ENCODE measurements at regions not wholly inside any gene's neighbourhood (a gene's known extent, or its start where the extent isn't known, plus 50 kb on each side); places are given as distances from the start of the nearest gene placed in this dataset.

- Histone ChIP-seq H3K36me3 (ENCODE audit: control insufficient read depth in 1 of 2, insufficient read depth in 2 of 2, low read length in 1 of 2) (no peaks in the 10 kb centered on the region), H3K27me3 (ENCODE audit: control insufficient read depth in 1 of 2, insufficient read depth in 2 of 2, low read length in 1 of 2) (no peaks in the 10 kb centered on the region), H3K9me3 (ENCODE audit: control insufficient read depth, low read length) (no peaks in the 10 kb centered on the region), H3K4me3 (ENCODE audit: low read length in 2 of 2) (no peak overlapping the region), H3K27ac (ENCODE audit: low read depth in 1 of 2, low read length in 2 of 2) (no peak overlapping the region), H3K4me1 (ENCODE audit: control insufficient read depth in 1 of 2, insufficient read depth in 2 of 2, low read length in 2 of 2) (no peaks in the 10 kb centered on the region)
- ATAC-seq (ENCODE audit: low FRiP score) (no peak), DNase-seq (no peak)
- 40 to 42% methylated on average over 2 of the region's 2 CpGs for WGBS, 2 donors
- intact Hi-C loops (cut with DNase I): no loop called here
Observed at GRCh38 chr4:28772788-28773187, 1912.1 kb downstream of the STIM2 start.

GRCh38 chr4:28774344-28774743 lies 1913.7 kb downstream of the STIM2 start:
- Histone ChIP-seq H3K9me3 (ENCODE audit: control insufficient read depth, low read length) (no peaks in the 10 kb centered on the region), H3K36me3 (ENCODE audit: control insufficient read depth in 1 of 2, insufficient read depth in 2 of 2, low read length in 1 of 2) (no peaks in the 10 kb centered on the region), H3K27ac (ENCODE audit: low read depth in 1 of 2, low read length in 2 of 2) (no peak overlapping the region), H3K27me3 (ENCODE audit: control insufficient read depth in 1 of 2, insufficient read depth in 2 of 2, low read length in 1 of 2) (no peaks in the 10 kb centered on the region), H3K4me3 (ENCODE audit: low read length in 2 of 2) (no peak overlapping the region), H3K4me1 (ENCODE audit: control insufficient read depth in 1 of 2, insufficient read depth in 2 of 2, low read length in 2 of 2) (no peaks in the 10 kb centered on the region)
- no peak for DNase-seq
- WGBS, 2 donors: 31 to 37% methylated on average over 2 of the region's 2 CpGs
- ATAC-seq (ENCODE audit: low FRiP score): no peak
- intact Hi-C loops (cut with DNase I): no loop called here

DNA sequence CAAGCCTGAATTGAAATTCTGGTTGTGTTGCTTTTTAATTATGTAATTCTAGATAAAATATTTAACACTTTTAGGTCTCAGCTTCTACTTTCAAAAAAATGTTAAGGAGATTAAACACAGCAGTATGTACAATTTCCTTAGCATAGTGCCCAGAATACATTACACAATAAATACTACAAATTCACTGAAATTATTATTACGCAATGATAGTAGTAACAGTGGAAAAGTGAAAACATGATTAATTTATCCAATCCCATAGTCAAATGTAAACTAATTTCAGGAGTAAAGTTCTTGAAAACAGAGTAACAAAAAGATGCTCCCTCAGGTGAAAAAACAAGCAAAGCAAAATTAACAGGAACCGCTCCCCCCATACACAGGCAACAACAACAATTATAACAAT lies 1915.4 kb downstream of the STIM2 start:
- H3K36me3 ChIP-seq (ENCODE audit: control insufficient read depth in 1 of 2, insufficient read depth in 2 of 2, low read length in 1 of 2): no peaks in the 10 kb centered on the region
- intact Hi-C loops (cut with DNase I): no loop called here
- H3K4me3 ChIP-seq (ENCODE audit: low read length in 2 of 2): no peak overlapping the region
- no peak for ATAC-seq (ENCODE audit: low FRiP score)
- DNase-seq: no peak
- no peaks in the 10 kb centered on the region for H3K4me1 ChIP-seq (ENCODE audit: control insufficient read depth in 1 of 2, insufficient read depth in 2 of 2, low read length in 2 of 2)
- 91 to 95% methylated on average over 2 of the region's 2 CpGs for WGBS, 2 donors
- H3K9me3 ChIP-seq (ENCODE audit: control insufficient read depth, low read length): no peaks in the 10 kb centered on the region
- H3K27ac ChIP-seq (ENCODE audit: low read depth in 1 of 2, low read length in 2 of 2): no peak overlapping the region
- H3K27me3 ChIP-seq (ENCODE audit: control insufficient read depth in 1 of 2, insufficient read depth in 2 of 2, low read length in 1 of 2): no peaks in the 10 kb centered on the region

DNA sequence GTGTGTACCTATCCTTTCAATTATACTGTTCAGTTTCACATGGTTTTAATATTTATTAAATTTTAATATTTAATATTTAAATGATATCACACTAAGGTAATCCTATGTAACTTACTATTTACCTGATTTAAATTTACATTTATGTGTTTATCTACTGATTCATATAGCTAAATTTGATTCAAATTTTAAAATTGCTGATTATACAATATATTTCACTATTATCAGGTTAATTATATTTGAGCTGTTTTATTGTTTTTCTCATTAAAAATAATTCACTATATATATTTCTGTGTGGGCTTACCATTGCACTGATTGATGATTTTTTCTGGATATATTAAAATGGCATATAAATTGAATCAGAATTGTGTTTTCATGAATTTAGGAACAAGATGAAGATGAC lies 1923.5 kb downstream of the STIM2 start:
- Histone ChIP-seq H3K27me3 (ENCODE audit: control insufficient read depth in 1 of 2, insufficient read depth in 2 of 2, low read length in 1 of 2) (no peaks in the 10 kb centered on the region), H3K4me3 (ENCODE audit: low read length in 2 of 2) (no peak overlapping the region), H3K27ac (ENCODE audit: low read depth in 1 of 2, low read length in 2 of 2) (no peak overlapping the region), H3K9me3 (ENCODE audit: control insufficient read depth, low read length) (no peaks in the 10 kb centered on the region), H3K36me3 (ENCODE audit: control insufficient read depth in 1 of 2, insufficient read depth in 2 of 2, low read length in 1 of 2) (no peaks in the 10 kb centered on the region), H3K4me1 (ENCODE audit: control insufficient read depth in 1 of 2, insufficient read depth in 2 of 2, low read length in 2 of 2) (no peaks in the 10 kb centered on the region)
- ATAC-seq (ENCODE audit: low FRiP score) (no peak), DNase-seq (no peak)
- intact Hi-C loops (cut with DNase I): no loop called here

- H3K27me3 ChIP-seq (ENCODE audit: control insufficient read depth in 1 of 2, insufficient read depth in 2 of 2, low read length in 1 of 2): no peaks in the 10 kb centered on the region
Observed at GRCh38 chr4:28787947-28788346, 1927.3 kb downstream of the STIM2 start.

DNA sequence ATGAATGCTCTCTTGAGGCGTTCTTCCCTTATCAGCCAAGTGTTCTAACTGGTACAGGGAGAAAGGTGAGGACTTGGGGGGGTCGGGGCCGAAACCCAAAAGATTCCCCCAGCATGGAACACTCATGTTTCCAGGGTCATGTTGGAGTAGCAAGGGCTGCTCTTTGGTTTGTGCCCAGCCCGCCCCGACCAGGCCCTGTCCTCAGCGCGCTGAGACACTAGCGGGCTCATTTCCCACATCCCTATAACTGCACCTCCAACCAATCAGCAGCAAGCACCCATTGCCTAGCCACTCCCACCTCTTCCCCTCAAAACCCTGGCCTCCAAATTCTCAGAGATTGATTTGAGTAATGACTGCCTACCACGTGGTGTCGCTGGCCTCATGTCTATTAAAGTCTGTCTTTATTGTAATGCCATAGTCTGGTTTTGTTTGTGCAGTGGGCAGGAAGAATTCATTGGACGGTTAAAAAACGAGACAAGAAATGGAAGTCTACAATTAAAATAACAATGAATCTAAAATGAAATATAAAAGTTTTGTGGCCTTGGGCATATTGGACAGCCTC lies 1928.4 kb downstream of the STIM2 start:
- Histone ChIP-seq H3K9me3 (ENCODE audit: control insufficient read depth, low read length) (no peaks in the 10 kb centered on the region), H3K4me3 (ENCODE audit: low read length in 2 of 2) (no peak overlapping the region), H3K27me3 (ENCODE audit: control insufficient read depth in 1 of 2, insufficient read depth in 2 of 2, low read length in 1 of 2) (no peaks in the 10 kb centered on the region), H3K27ac (ENCODE audit: low read depth in 1 of 2, low read length in 2 of 2) (no peak overlapping the region), H3K36me3 (ENCODE audit: control insufficient read depth in 1 of 2, insufficient read depth in 2 of 2, low read length in 1 of 2) (no peaks in the 10 kb centered on the region), H3K4me1 (ENCODE audit: control insufficient read depth in 1 of 2, insufficient read depth in 2 of 2, low read length in 2 of 2) (no peaks in the 10 kb centered on the region)
- no peak for DNase-seq
- no peak for ATAC-seq (ENCODE audit: low FRiP score)
- WGBS, 2 donors: 79% methylated on average over 12 of the region's 12 CpGs
- intact Hi-C loops (cut with DNase I): no loop called here

More at GRCh38 chr4:28787947-28788346, 1927.3 kb downstream of the STIM2 start:
- WGBS, 2 donors: 56% methylated on average over 2 of the region's 2 CpGs
- H3K4me1 ChIP-seq (ENCODE audit: control insufficient read depth in 1 of 2, insufficient read depth in 2 of 2, low read length in 2 of 2): no peaks in the 10 kb centered on the region
- no peak overlapping the region for H3K4me3 ChIP-seq (ENCODE audit: low read length in 2 of 2)
- ATAC-seq (ENCODE audit: low FRiP score): no peak
- H3K36me3 ChIP-seq (ENCODE audit: control insufficient read depth in 1 of 2, insufficient read depth in 2 of 2, low read length in 1 of 2): no peaks in the 10 kb centered on the region
- DNase-seq: no peak
- intact Hi-C loops (cut with DNase I): no loop called here
- H3K27ac ChIP-seq (ENCODE audit: low read depth in 1 of 2, low read length in 2 of 2): no peak overlapping the region
- no peaks in the 10 kb centered on the region for H3K9me3 ChIP-seq (ENCODE audit: control insufficient read depth, low read length)

DNA sequence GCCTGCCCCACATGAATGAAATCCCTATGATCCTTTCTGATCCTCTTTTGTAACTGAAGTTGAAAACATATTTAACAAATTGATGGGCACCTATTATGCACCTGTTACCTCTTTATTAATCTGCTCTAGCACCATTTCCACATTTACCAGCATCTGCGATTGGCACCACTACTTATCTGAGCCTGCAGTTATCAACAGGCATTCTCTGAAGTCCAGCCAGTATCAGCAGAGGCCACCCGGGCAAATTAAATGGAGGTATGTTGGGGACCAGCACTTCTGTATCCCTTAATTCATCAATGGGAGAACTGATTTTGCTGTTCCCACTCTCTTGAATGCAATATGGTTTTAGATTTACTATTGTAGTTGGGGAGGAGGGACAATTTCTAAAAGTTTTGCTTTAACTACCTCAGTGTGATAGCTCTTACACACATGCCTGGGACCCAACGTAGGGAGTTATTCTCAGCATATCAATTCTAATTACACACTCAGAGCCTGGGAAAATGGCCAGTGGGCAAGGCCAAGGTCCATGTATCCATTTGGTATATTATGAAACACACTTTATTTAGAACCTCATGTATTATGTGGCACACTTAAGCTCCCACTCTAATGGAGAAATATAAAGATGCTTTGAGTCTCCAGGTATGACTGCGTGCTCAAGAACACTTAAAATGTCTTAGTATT lies 1927.1 kb upstream of the PCDH7 start:
- no peak for ATAC-seq (ENCODE audit: low FRiP score)

GRCh38 chr4:28799696-28800095 lies 1920.5 kb upstream of the PCDH7 start:
- Histone ChIP-seq H3K27ac (ENCODE audit: low read depth in 1 of 2, low read length in 2 of 2) (no peak overlapping the region), H3K4me3 (ENCODE audit: low read length in 2 of 2) (no peak overlapping the region), H3K36me3 (ENCODE audit: control insufficient read depth in 1 of 2, insufficient read depth in 2 of 2, low read length in 1 of 2) (no peaks in the 10 kb centered on the region), H3K4me1 (ENCODE audit: control insufficient read depth in 1 of 2, insufficient read depth in 2 of 2, low read length in 2 of 2) (no peaks in the 10 kb centered on the region), H3K9me3 (ENCODE audit: control insufficient read depth, low read length) (no peaks in the 10 kb centered on the region), H3K27me3 (ENCODE audit: control insufficient read depth in 1 of 2, insufficient read depth in 2 of 2, low read length in 1 of 2) (no peaks in the 10 kb centered on the region)
- intact Hi-C loops (cut with DNase I): no loop called here
- no peak for DNase-seq
- 11 to 16% methylated on average over 2 of the region's 2 CpGs for WGBS, 2 donors
- ATAC-seq (ENCODE audit: low FRiP score): no peak

More for the DNA sequence above, 1927.1 kb upstream of the PCDH7 start:
- Histone ChIP-seq H3K4me1 (ENCODE audit: control insufficient read depth in 1 of 2, insufficient read depth in 2 of 2, low read length in 2 of 2) (no peaks in the 10 kb centered on the region), H3K27me3 (ENCODE audit: control insufficient read depth in 1 of 2, insufficient read depth in 2 of 2, low read length in 1 of 2) (no peaks in the 10 kb centered on the region), H3K27ac (ENCODE audit: low read depth in 1 of 2, low read length in 2 of 2) (no peak overlapping the region), H3K4me3 (ENCODE audit: low read length in 2 of 2) (no peak overlapping the region), H3K9me3 (ENCODE audit: control insufficient read depth, low read length) (no peaks in the 10 kb centered on the region), H3K36me3 (ENCODE audit: control insufficient read depth in 1 of 2, insufficient read depth in 2 of 2, low read length in 1 of 2) (no peaks in the 10 kb centered on the region)
- intact Hi-C loops (cut with DNase I): no loop called here
- WGBS, 2 donors: 51 to 54% methylated on average over 4 of the region's 4 CpGs
- no peak for DNase-seq

DNA sequence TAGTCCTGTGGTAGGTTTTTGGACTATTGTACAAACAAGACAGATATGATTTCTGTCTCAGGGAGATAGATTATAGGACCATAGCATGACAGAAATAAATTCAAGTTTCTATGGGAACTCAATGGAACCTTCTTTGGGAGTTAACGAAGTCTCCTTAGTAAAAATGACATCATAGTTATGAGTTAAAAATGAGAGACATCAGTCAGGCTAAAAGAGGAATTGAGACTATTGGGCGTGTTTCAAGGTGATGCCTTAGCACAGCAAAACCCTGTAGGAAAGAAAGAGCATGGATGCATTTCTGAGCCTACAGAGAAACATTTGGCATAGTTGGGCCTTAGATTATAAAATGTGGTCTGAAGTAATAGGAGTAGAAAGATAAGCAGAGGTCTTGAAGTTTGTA lies 1909.1 kb upstream of the PCDH7 start:
- Histone ChIP-seq H3K27ac (ENCODE audit: low read depth in 1 of 2, low read length in 2 of 2) (no peak overlapping the region), H3K36me3 (ENCODE audit: control insufficient read depth in 1 of 2, insufficient read depth in 2 of 2, low read length in 1 of 2) (no peaks in the 10 kb centered on the region), H3K4me1 (ENCODE audit: control insufficient read depth in 1 of 2, insufficient read depth in 2 of 2, low read length in 2 of 2) (no peaks in the 10 kb centered on the region), H3K27me3 (ENCODE audit: control insufficient read depth in 1 of 2, insufficient read depth in 2 of 2, low read length in 1 of 2) (no peaks in the 10 kb centered on the region), H3K4me3 (ENCODE audit: low read length in 2 of 2) (no peak overlapping the region), H3K9me3 (ENCODE audit: control insufficient read depth, low read length) (no peaks in the 10 kb centered on the region)
- WGBS, 2 donors: 76 to 80% methylated on average over 2 of the region's 2 CpGs
- DNase-seq (no peak), ATAC-seq (ENCODE audit: low FRiP score) (no peak)
- intact Hi-C loops (cut with DNase I): no loop called here
